ENCODE measurements at regions not wholly inside any gene's neighbourhood (a gene's known extent, or its start where the extent isn't known, plus 50 kb on each side); places are given as distances from the start of the nearest gene placed in this dataset.
A peak's percentile ranks its signal among the peaks of the same experiment; 100 is the strongest.

GRCh38 chr1:208646431-208646830 lies 402.2 kb upstream of the PLXNA2 start:
- Mint-ChIP-seq H3K27ac (peak overlapping the region in 1 of 10 donors; percentile 22), H3K27me3 (peaks cover 8 to 43% (median 20%) of the 10 kb centered on the region in 5 donors), H3K4me1 (no peaks in the 10 kb centered on the region), H3K9me3 (peaks cover 0 to 3% (median 0%) of the 10 kb centered on the region in 9 donors), H3K4me3 (no peak overlapping the region), H3K36me3 (no peaks in the 10 kb centered on the region)
- ATAC-seq (no peak), DNase-seq (no peak)
- POLR2A ChIA-PET, result no interaction called here

DNA sequence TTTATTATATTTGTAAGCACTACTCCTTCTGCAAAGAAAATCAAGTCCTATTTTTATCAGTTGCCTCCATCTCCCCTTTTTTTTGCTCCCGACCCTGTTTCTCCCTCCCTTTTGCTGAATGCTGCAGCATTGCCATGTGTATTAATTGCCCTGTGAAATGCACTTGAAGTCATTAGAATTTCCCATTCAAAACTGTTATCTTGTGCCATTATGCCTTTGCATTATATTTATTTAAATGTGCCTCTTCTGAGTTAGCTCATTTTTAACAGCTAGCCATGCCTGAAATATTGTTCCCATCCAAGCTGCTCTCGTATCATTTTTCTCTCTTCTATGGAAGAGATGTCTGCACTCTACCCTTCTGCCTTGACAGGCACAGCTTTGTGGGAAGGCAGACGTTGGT lies 404.0 kb upstream of the PLXNA2 start:
- POLR2A ChIA-PET, result no interaction called here
- DNase-seq (no peak), ATAC-seq (no peak)
- H3K9me3 Mint-ChIP-seq, result peaks cover 0 to 3% (median 0%) of the 10 kb centered on the region in 9 donors
- peaks cover 12 to 45% (median 27%) of the 10 kb centered on the region in 5 donors for H3K27me3 Mint-ChIP-seq
- peak overlapping the region in 1 of 10 donors; percentile 29 for H3K4me3 Mint-ChIP-seq
- H3K4me1 Mint-ChIP-seq, result no peaks in the 10 kb centered on the region
- no peak overlapping the region for H3K27ac Mint-ChIP-seq
- H3K36me3 Mint-ChIP-seq, result no peaks in the 10 kb centered on the region

DNA sequence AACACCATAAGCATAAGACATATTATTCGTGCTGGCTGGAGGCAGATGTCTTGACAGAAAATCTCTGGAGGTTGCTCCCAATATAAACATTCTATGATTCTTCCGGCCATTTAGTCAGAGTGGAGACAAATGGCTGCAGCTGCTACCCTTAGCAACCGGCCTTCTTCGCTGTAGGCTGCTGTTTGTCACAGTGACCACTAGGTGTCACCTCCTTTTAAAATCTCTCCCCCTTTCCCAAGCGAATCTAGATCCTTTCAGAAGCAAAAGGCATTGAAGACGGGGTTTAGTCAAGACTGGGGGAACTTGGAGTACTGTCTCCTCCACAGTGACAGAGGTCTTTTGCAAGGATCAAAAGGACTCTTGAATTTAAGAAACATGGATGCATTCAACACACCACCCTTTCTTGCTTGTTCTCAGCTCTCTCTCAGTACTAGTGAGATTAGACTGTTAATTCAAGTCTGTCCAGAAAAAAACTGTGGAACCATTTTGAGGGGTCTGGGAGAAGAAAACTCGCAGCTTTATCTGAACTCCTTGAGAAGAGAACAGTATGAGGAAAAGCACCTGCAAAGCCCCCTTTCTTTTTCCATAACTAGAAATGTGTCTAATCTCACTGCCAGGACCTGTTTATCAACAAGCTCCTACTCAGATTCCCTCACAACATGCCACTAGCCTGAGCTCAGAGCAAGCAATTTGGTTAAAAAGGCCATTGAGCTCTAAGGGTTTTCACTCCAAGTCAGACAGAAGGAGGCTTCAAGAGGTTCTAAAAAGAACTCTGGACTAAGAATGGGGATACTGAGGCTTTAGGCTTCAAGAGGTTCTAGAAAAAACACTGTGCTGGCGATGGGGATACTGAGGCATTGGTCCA lies 408.3 kb upstream of the PLXNA2 start:
- no peaks in the 10 kb centered on the region for H3K4me1 Mint-ChIP-seq
- no peaks in the 10 kb centered on the region for H3K36me3 Mint-ChIP-seq
- POLR2A ChIA-PET, result no interaction called here
- peak in 7 of 10 donors; percentile 2 to 25 (median 4) for DNase-seq
- H3K4me3 Mint-ChIP-seq, result no peak overlapping the region
- no peak overlapping the region for H3K27ac Mint-ChIP-seq
- ATAC-seq, result no peak
- H3K27me3 Mint-ChIP-seq, result peaks cover 17 to 57% (median 20%) of the 10 kb centered on the region in 5 donors
- H3K9me3 Mint-ChIP-seq, result peaks cover 0 to 1% (median 0%) of the 10 kb centered on the region in 9 donors

GRCh38 chr1:208653426-208653825 lies 409.2 kb upstream of the PLXNA2 start:
- POLR2A ChIA-PET, result no interaction called here
- Mint-ChIP-seq H3K36me3 (no peaks in the 10 kb centered on the region), H3K4me1 (no peaks in the 10 kb centered on the region), H3K27me3 (peaks cover 11 to 55% (median 22%) of the 10 kb centered on the region in 5 donors), H3K27ac (no peak overlapping the region), H3K4me3 (no peak overlapping the region), H3K9me3 (peaks cover 0 to 2% (median 0%) of the 10 kb centered on the region in 9 donors)
- ATAC-seq (no peak), DNase-seq (no peak)

GRCh38 chr1:208654241-208654640 lies 410.1 kb upstream of the PLXNA2 start:
- H3K36me3 Mint-ChIP-seq, result no peaks in the 10 kb centered on the region
- DNase-seq (no peak), ATAC-seq (no peak)
- H3K27me3 Mint-ChIP-seq, result peaks cover 9 to 51% (median 22%) of the 10 kb centered on the region in 5 donors
- H3K4me3 Mint-ChIP-seq, result no peak overlapping the region
- peaks cover 0 to 3% (median 0%) of the 10 kb centered on the region in 9 donors for H3K9me3 Mint-ChIP-seq
- H3K4me1 Mint-ChIP-seq, result no peaks in the 10 kb centered on the region
- POLR2A ChIA-PET, result no interaction called here
- no peak overlapping the region for H3K27ac Mint-ChIP-seq

DNA sequence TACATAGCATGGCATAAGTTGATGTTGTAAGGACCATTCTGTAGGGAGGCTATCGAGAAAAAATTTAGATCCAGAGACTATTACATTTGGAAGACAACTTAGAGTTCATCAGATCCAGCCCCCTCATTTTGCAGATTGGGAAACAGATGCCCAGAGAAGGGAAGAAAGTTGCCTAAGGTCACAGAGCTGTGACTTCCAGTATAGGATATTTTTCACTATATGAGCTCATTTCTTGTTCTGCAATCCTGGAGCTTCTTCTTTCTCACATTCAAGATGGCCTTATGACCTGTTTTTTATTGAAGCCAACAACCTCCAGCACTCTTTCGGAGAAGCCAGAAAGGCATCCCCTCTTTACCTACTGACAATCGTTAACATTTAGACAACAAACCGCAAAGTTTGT lies 421.8 kb upstream of the PLXNA2 start:
- no peaks in the 10 kb centered on the region for H3K4me1 Mint-ChIP-seq
- POLR2A ChIA-PET, result no interaction called here
- H3K36me3 Mint-ChIP-seq, result no peaks in the 10 kb centered on the region
- DNase-seq, result no peak
- ATAC-seq, result no peak
- H3K4me3 Mint-ChIP-seq, result no peak overlapping the region
- peaks cover 3 to 27% (median 9%) of the 10 kb centered on the region in 5 donors for H3K27me3 Mint-ChIP-seq
- peaks cover 0 to 9% (median 0%) of the 10 kb centered on the region in 9 donors for H3K9me3 Mint-ChIP-seq
- H3K27ac Mint-ChIP-seq, result peak overlapping the region in 1 of 10 donors; percentile 41

GRCh38 chr1:208668991-208669390 lies 424.8 kb upstream of the PLXNA2 start:
- peaks cover 0 to 9% (median 0%) of the 10 kb centered on the region in 9 donors for H3K9me3 Mint-ChIP-seq
- POLR2A ChIA-PET, result no interaction called here
- ATAC-seq, result no peak
- no peak overlapping the region for H3K4me3 Mint-ChIP-seq
- H3K27me3 Mint-ChIP-seq, result peaks cover 3 to 22% (median 9%) of the 10 kb centered on the region in 5 donors
- H3K4me1 Mint-ChIP-seq, result no peaks in the 10 kb centered on the region
- no peaks in the 10 kb centered on the region for H3K36me3 Mint-ChIP-seq
- H3K27ac Mint-ChIP-seq, result no peak overlapping the region
- DNase-seq, result no peak

DNA sequence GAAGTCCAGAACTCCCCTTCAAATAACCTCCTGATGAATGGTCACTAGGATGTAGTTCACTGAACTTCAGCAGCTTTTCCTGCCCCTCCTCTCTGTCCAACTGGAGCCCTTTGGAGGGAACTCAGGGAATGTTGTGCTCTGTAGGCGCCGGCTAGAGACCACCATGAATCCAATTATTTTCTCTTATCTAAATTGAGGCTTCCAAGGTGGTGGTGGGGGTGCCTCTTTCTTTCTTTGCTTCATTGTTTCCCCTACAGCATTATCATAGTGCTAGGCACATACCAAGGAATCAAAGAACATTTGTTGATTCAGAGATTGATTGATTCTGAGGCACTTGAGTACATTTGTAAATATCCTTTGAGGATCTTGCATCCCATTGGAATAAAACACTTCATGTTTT lies 426.6 kb upstream of the PLXNA2 start:
- Mint-ChIP-seq H3K36me3 (no peaks in the 10 kb centered on the region), H3K9me3 (peaks cover 0 to 9% (median 0%) of the 10 kb centered on the region in 9 donors), H3K4me3 (no peak overlapping the region), H3K27ac (no peak overlapping the region), H3K4me1 (no peaks in the 10 kb centered on the region), H3K27me3 (peaks cover 4 to 20% (median 8%) of the 10 kb centered on the region in 5 donors)
- no peak for ATAC-seq
- POLR2A ChIA-PET, result no interaction called here
- no peak for DNase-seq

DNA sequence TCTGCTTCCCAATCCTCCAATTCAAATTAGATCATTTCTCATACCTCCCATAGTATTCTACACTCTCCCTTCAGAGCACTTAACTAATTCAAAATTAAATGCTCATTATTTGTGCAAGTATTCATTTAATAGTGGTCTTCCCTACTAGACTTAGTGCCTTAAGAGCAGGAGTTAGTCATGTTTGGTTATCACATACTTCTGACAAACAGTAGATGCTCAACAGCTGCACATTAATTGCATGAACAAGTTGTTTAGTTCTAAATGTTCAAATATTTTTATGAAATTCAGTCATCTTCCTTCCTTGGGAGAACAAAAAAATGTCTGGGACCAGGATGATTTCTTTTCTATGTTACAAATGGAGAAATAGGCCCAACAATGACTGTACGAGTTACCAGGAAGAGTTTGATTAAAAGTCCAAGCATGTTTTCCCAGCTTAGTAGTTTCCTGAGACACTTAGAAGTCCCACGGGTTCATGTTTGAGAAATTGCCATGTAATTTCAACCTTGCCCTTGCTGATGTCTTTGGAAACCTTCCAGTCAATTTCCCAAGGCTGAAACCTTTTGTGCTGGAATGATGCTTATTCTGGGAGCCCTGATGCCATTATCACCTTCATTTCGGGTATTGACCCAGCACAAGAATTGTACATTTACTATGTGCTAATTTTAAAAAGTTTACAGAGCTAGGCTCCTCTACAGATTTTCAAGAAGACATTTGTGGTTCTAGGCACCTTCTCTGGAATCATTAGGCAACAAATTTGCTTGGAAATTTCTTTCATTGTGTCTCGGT lies 437.9 kb upstream of the PLXNA2 start:
- Mint-ChIP-seq H3K4me3 (no peak overlapping the region), H3K9me3 (peaks cover 0 to 10% (median 0%) of the 10 kb centered on the region in 9 donors), H3K27ac (no peak overlapping the region), H3K36me3 (no peaks in the 10 kb centered on the region), H3K4me1 (no peaks in the 10 kb centered on the region), H3K27me3 (peaks cover 8 to 24% (median 11%) of the 10 kb centered on the region in 5 donors)
- DNase-seq (no peak), ATAC-seq (no peak)
- POLR2A ChIA-PET, result no interaction called here

DNA sequence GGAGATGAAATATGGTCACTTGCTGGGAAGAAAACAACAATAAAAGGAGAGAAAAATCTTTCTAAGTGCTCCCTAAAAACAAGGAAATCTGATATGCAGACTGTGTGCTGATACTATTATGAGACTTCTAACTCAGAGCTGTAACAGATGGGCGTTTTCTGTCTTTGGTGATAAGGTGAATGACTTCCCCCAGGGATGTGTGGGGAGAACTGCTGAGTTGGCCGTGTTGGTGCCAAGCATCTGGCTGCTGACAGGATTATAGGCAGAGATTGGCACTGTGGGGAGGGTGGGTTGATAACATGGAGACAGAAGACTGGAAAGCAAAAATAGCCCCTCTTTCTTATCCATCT lies 438.5 kb upstream of the PLXNA2 start:
- Mint-ChIP-seq H3K36me3 (no peaks in the 10 kb centered on the region), H3K9me3 (peaks cover 0 to 10% (median 0%) of the 10 kb centered on the region in 9 donors), H3K27me3 (peaks cover 6 to 23% (median 9%) of the 10 kb centered on the region in 5 donors), H3K27ac (no peak overlapping the region), H3K4me3 (no peak overlapping the region), H3K4me1 (no peaks in the 10 kb centered on the region)
- ATAC-seq (no peak), DNase-seq (no peak)
- POLR2A ChIA-PET, result no interaction called here

DNA sequence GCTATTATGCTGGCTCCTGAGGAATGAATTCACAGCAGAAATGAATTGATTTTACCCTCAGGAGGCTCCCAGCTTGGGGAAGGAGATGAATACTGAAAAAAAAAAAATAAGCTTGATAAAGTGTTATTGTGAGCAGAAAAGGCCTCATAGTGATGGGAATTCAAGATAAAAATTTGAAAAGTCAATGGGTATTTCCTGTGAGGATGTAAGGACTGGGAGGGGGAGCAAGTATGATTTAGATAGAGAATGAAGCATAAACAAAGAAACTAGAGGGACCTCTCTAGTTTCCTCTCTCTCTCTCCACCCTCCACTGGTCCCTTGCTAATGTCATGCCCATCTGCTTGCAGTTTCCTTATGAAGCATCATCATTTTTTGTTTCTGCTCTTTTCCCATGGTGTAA lies 439.0 kb upstream of the PLXNA2 start:
- no peak for DNase-seq
- peaks cover 6 to 24% (median 9%) of the 10 kb centered on the region in 5 donors for H3K27me3 Mint-ChIP-seq
- H3K4me1 Mint-ChIP-seq, result no peaks in the 10 kb centered on the region
- no peak for ATAC-seq
- peaks cover 0 to 10% (median 0%) of the 10 kb centered on the region in 9 donors for H3K9me3 Mint-ChIP-seq
- H3K36me3 Mint-ChIP-seq, result no peaks in the 10 kb centered on the region
- POLR2A ChIA-PET, result no interaction called here
- H3K4me3 Mint-ChIP-seq, result no peak overlapping the region
- H3K27ac Mint-ChIP-seq, result no peak overlapping the region

DNA sequence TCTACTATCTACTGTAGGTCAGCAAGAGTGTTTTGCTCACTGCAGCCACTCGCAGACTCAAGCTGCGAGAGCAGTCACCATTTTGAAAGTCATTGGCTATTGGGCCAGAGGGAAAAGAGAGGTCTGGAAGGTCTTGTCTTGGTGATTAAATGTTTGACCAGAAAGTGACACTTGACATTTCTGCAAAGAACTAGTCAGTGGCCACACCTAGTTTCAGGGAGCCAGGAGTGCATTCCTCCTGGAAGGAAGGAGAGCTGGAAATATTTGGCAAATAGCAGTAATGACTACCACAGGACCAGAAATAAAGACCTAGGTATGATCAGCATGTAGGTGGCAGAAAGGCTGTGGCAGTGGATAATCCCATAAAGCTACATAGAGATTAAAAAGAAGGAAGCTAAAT lies 440.0 kb upstream of the PLXNA2 start:
- Mint-ChIP-seq H3K36me3 (no peaks in the 10 kb centered on the region), H3K27ac (no peak overlapping the region), H3K9me3 (peaks cover 0 to 10% (median 0%) of the 10 kb centered on the region in 9 donors), H3K4me3 (no peak overlapping the region), H3K27me3 (peaks cover 6 to 27% (median 9%) of the 10 kb centered on the region in 5 donors), H3K4me1 (no peaks in the 10 kb centered on the region)
- no peak for DNase-seq
- no peak for ATAC-seq
- POLR2A ChIA-PET, result no interaction called here

- DNase-seq, result no peak
- Mint-ChIP-seq H3K9me3 (peaks cover 0 to 10% (median 0%) of the 10 kb centered on the region in 9 donors), H3K4me3 (no peak overlapping the region), H3K36me3 (no peaks in the 10 kb centered on the region), H3K4me1 (no peaks in the 10 kb centered on the region), H3K27me3 (peaks cover 9 to 46% (median 16%) of the 10 kb centered on the region in 5 donors), H3K27ac (no peak overlapping the region)
- POLR2A ChIA-PET, result no interaction called here
- no peak for ATAC-seq
These were observed 442.4 kb upstream of the PLXNA2 start for GRCh38 chr1:208686592-208686991.

Data from naive thymus-derived CD8-positive, alpha-beta T cell (primary cell).